HG03103 (cell line): ENCODE measurements at regions not wholly inside any gene's neighbourhood (a gene's known extent, or its start where the extent isn't known, plus 50 kb on each side); places are given as distances from the start of the nearest gene placed in this dataset.

ENCODE experiments used
- ATAC-seq: cut with Tn5 transposase; IDR thresholded peaks from one replicate; pipeline ENCODE4 v1.9.1; 2021; ENCODE audit warnings: low read depth; ENCODE audit not compliant: unreplicated experiment

DNA sequence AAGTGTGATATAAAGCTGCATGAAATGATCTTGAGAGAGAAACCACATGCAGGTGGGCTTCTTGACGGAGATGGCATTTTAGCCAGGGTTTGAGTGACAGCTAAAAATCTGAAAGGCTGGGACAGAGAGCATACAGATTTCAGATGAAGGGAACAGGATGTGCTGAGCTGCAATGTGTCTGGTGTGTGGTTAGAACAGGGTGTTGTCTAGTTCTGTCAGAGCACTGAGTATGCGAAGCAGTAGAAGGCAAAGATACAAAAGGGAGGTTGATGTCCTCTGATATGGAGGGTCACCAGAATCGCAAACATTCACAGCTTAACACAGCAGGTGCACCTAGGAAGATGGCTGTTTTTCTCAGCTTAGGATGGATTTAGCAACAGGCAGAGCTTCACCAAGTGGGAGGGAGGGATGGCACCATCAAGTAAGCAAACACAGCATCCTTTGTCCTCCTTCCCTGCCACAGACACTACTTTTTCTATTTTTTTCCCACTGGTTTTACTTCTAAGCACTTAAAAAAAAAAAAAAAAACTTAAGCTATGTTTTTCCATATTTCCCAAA is 182.5 kb downstream of the TMX3 start:
- ATAC-seq, result no peak

DNA sequence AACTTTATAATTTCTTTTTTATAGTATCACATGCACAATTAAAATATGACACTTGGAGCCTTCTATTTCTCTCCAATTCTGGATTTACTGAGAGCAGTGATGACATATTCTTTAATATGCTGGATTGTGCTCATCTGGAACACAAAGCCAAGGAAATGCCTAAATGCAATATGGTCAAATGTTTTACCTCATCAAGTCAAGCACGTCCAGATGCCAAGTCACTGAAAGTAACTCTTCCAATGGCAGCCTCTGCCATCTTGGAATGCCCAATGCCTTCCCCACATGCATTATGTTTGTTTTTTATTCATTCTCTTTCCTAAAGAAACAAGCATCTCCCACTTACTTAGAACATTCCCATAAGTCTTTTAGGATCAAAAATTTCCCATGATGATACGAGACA is 189.8 kb downstream of the TMX3 start:
- ATAC-seq, result no peak

DNA sequence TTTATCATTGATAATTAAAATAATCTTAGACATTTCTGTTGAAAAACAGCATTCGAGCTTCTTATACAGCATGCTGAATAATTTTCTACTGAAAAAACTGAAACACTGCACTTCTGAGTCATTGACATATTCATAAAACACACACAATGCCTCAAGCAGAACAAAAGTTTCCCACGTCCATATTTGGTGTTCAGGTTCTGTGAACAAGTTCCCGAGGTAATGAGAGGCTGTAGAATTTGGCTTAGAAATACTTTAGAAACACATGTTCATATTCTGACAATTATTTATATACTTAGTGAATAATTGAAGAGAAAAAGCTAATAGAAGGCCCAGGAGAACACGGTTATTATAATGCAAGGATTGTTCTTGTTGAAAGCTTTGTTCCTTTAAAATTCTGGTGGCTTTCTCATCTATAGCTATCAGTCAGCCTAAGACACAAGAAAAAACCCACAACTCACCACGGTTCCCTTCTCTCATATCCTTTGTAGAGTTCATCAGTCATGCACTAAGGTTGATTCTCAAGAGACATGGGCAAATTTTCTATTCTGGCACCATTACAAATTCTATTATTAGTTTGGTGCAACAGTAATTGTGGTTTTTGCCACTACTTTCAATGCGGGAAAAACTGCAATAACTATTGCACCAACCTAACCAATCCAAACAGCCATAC is 194.4 kb downstream of the TMX3 start:
- peak; percentile 68 for ATAC-seq

DNA sequence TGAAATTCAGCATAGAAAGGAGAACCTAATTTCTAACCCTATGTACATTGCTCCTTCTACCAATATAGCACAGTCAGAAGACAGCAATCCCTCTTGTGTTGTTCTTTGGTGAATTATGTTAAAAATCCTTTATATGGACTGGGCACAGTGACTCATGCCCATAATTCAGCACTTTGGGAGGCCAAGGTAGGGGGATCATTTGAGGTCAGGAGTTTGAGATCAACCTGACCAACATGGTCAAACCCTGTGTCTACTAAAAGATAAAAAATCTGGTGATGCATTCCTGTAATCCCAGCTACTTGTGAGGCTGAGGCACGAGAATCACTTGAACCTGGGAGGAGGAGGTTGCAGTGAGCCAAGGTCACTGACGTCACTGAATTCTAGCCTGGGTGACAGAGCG is 195.6 kb downstream of the TMX3 start:
- no peak for ATAC-seq

DNA sequence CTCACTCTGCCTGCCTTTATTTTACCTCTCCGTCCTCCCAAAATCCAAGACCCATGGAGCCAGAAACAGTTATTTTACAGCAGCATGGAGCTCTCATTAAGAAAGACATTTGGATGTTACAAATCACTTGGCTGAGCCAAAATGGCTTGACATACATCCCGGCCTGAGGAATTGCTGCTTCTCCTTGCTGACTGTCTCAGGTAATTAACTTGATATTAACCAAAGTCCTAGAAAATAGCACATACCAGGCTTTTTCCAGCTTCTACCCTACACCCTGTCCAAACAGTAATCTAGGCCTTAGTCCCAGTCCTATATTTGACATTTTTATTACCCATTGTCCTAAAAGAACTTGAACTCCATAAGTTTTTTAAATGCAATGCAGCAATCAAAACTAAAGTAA is 205.0 kb downstream of the TMX3 start:
- no peak for ATAC-seq

DNA sequence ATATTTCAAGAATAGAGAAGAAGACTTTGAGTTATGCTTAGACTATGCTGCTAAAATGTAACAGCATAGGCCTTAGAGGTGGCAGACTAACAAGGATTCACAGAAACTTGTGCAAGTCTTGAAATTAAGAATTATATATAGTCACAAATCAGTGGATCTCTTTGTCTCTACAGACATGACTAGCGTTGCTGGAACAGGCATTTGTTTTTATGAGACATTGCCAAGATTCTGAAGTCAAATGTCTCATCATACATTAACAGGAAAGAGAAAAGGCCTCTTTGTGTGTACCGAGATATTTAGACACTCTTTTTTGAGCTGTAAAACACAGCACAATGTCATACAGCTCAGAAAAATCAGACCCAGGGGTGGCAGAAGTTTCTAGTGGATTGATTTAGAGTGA is 207.1 kb downstream of the TMX3 start:
- ATAC-seq, result no peak

DNA sequence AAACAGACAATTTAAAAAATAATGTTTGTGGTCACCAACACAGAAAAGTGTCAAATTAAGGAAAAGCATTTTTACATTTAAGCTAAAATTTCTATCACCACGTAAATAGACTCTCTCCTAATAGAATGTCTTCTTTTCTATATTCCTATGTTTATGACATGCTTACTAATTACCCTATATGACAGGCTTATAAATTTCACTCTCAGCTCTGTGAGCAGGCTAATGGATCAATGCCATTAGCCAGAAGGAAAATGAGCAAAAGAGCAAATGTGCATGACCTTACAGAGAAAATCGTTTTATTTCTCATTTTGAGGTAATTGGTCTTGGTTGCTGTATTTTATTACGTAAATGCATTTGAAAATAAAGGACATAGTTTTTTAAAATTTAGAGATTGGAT is 209.7 kb downstream of the TMX3 start:
- ATAC-seq, result no peak

DNA sequence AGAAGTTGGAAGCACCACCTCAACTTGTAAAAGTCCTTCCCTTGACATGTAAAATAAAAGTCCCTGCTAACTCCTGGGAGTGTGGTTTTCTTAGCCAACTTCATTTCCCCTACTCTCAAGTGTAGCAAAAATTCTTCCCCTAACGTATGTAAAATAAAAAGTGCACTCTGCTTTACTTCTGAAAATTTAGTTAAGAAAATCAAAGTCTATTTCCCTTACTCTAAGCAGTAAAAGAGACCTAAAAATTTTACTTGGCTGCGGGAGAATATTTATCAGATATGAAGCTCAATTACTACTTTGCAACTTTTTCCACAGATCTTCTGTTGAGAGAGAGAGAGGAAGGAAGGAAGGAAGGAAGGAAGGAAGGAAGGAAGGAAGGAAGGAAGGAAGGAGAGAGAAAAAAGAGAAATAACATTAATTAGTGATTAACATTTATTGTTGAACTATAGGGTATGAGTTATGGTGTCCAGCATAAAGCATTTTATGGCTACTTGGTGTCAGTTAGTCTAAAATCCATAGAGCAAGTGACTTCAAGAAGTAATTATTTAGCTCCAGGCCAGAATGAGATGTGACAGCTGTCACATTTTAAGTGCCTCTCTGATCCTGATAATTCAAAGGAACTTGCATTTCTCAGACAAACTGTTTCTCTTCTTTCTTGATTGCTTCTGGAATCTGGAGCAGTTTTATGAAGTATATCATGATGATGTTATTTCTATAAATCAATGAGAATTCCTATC is 210.3 kb downstream of the TMX3 start:
- ATAC-seq, result no peak

DNA sequence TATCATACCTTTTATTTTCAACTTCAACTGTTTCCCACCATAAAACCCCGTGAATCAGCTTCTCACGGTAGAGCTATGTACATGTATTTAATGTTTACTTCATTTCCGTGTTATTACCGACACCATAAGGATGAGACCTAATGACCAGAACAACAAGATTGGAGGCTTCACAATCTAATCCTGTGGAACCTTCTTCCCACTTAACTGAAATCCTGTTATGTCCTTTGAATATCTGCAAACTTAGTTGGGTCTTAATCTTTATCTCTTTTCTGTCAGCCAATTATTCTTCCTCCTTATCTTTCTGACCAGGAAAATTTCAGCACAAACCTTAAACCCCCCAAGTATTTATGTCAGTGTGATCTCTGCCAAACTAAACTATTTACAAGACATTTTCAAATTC is 214.4 kb downstream of the TMX3 start:
- ATAC-seq, result no peak

DNA sequence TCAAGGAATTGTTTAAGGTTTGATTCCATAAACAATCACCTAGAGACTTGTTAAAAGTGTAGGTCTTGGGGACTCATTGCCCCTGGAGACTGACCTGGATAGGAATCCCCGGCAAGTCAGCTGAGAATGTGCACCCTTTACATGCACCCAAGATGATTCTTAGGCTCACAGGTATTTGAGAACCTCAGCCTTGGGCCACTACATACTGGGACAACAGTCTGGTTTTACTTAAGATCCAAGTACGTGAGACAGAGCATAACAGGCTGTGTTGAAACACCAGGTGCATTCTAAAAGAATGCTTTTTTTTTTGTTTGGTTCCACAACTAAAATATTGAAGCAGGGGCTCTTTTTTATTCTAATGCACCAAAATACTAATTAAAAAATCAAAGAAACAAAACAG is 215.8 kb downstream of the TMX3 start:
- no peak for ATAC-seq

DNA sequence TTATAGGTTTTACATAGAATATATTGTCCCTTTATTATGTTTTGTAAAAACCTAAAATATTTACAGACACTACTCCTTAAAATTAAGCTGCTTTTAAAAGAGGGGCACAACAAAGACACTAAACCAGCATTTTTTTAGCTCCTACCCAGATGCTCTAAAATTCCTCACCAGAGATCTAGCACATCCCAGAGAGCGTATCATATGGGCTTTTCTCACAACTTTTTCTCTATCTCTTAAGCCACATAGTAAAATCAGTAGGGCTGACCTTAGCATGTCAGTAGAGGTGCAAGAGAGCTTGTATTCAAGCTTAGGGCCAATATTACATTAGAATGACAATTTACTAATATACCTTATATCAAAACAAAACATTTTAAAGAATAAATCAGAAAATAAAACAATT is 216.3 kb downstream of the TMX3 start:
- ATAC-seq, result no peak

DNA sequence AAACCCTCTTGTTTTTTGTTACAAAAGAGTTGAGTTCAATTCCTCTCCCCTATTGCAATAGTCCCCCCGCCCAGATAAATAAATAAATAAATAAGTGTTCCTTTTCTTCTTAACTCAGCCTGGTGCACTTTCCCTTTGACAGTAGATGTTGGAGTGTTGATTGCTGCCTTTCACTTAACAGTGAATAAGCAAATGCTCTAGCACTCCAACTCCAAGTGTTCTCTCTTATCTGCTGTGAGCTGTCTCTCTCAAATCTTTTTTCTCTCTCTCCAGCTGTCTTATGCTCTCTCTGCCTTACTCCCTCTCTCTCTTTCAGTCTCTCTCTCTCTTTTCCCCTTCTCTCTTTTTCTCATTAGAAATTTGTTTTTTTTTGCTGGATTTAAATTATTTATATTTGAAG is 216.7 kb downstream of the TMX3 start:
- ATAC-seq, result no peak

DNA sequence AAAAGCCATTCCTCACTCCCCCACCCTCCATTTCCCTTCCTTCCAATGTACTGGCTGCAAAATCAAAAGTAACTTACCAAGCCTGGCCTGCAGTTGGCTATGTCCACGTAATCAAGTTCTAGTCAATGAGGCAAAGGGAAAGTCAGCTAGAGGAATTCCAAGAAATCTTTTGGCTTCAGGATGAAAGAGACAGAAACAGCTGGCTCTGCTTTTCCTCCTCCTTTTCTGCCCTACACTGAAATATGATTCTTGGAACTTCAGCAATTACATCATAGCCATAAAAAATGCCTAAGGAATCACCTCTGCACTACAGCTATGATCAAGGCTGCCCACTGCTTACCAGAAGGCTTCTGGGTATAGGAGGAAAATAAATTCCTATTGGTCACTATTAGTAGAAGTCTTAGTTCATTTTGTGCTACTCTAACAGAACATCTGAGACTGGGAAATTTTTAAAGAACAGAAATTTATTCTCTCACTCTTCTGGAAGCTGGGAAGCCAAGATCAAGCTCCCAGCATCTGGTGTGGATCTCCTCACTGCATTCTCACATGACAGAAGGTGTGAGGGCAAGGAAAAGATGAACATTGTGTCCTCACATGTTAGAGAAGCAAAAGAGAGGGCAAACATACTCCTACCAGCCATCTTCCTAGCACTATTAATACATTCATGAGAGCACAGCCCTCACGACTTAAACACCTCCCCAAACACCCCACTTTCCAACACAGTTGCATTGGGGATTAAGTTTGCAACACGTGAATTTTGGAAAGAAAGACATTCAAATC is 219.9 kb downstream of the TMX3 start:
- ATAC-seq, result no peak

DNA sequence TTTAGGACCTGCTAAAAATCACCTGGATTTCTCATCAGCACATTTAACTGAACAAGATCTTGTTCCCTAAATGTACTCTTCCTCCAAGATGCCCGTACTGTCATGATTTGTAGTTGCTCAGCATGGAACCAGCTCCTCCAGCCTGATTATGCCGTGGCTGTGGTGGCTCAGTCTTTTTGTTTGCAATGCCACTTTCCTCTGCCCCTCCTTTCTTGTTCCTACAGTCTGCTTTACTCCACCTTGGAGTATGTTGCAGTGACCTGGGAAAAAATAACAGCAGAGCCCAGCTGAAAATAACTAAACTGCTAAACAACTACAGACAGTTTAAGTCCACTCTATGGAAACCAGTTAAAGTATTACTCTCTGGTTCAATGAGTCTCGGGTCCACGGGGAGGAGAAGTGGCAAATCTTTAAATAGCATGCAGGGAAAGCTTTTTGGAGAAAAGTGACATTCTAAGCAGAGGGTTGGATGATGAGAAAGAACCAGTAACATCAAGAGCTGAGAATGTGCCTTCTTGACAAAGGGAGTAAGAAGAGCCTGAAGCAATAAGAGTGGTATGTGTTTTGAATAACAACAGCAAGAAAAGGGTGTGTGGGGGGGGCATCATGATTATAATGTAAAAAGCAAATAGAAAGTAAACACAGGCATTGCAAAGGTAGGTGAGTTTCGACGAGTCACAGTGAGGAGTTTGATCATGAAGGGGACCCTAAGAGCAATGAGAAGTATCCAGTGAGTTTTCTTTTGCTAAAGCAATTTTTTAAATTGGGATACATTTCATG is 225.7 kb downstream of the TMX3 start:
- ATAC-seq, result no peak

DNA sequence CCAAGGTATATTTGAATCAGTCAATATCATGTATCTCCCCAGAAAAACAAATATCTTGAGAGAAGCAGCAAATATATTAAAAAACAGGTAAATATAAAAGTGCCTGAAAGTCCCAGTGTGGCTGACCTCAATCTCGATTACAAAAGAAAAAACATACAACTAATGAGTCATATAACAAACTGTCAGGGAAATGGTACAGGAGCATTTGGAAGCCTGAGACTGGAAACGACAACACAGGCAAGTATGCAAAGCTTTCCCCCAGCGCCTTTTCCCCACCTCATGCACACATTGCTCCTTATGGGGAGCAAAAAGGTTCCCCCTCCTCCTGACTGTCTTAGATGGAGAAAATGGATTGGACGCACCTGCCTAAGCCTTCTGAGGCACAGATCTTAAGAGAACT is 230.7 kb downstream of the TMX3 start:
- no peak for ATAC-seq

DNA sequence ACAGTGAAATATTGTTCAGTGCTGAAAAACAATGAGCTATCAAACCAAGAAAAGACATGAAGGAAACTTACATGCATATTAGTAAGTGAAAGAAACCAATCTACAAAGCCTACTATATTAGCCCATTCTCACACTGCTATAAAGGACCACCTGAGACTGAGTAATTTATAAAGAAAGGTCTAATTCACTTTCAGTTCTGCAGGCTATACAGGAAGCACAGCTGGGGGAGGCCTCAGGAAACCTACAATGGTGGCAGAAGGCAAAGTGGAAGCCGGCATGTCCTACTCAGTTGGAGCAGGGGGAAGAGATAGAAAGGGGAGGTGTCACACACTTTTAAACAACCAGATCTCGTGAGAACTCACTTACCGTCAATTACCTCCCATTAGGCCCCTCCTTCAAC is 232.1 kb downstream of the TMX3 start:
- no peak for ATAC-seq

DNA sequence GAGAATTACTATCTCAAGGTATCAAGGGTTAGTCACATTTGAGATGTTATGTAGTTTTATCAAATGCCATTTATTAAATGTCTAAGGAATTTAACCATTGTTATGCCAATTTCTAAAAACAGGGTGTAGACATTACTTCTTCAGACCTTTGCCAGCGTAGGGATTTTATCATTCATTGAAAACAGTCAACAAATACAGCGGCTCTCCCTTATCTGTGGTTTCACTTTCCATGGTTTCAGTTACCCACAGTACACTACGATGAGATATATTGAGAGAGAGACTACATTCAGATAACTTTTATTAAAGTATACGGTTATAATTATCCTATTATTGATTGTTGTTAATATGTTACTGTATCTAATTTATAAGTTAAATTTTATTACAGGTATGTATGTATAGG is 234.7 kb downstream of the TMX3 start:
- ATAC-seq, result no peak

DNA sequence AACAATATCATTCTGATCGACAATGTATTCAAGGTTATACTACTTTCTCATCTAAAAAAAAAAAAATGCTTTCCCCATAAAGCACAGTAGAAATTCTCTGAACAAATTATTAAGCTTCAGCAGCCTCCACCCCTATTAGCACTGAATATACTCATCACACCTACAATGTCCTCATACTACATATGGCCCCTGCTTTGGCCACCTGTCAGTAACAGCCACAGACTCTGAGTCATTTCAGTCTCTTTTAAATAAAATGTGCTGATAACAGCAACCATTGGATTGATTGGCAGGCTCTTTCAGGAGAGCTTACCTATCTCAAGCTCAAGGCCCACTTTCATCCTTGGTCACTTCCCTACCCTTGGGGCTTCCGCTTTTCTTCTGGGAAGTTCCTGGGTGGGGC is 236.7 kb downstream of the TMX3 start:
- ATAC-seq, result no peak

DNA sequence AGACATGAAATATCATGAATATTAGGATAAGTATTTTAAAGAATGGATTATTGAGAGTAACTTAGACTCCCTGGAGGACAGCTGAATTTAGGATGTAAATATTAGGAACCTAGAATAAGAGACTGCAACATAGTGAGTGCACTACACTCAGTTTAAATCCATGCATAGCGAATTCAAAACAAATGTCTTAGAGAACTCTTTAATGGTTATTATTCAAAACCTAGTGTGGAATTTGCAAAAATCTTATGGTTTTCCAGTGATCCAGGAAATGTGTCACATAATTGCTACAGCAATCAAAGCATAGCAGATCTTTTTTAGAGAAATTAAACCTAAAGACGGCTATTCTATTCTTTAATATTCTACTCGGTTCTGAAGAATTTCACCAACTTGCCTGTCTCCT is 239.0 kb downstream of the TMX3 start:
- ATAC-seq, result no peak

DNA sequence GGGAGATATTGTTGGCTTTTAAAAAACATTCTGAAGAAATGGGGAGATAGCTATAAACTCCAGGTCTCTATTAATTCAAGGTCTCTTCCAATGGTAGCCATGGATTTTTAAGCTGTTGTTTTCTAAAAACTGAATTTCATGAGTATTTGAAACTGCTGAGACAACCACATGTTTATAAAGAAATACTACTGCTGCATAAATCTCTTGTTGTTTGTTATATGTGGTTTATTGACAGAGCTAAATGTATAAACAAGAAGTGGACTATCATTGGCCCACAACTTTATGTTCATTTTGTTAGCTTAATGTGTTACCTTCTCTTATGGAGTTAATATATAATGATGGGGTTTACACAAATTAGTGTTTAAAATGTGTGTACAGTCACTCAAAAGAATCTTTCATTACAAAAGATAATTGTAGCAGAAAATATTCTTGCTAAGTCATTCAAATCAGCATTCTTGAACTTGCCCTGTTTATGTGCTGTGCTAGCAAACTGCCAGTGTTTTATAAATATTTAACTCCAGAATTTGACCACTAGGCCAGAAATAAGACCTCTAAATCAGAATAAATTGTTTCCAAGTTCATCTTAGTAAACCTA is 242.1 kb downstream of the TMX3 start:
- no peak for ATAC-seq
